GM23338 (cell line): ENCODE measurements at regions not wholly inside any gene's neighbourhood (a gene's known extent, or its start where the extent isn't known, plus 50 kb on each side); places are given as distances from the start of the nearest gene placed in this dataset.

ENCODE experiments used
- ETS1 ChIP-seq: IDR thresholded peaks from 2 replicates; pipeline ENCODE4 v1.6.1; 2016; ENCODE audit warnings: antibody characterized with exemption
- EZH2 ChIP-seq: fragments of 200-600 bp; sonication (generic); IDR thresholded peaks from one replicate; pipeline ENCODE4 v1.8.0; 2017; ENCODE audit warnings: antibody characterized with exemption, mild to moderate bottlenecking, low read depth; ENCODE audit not compliant: unreplicated experiment
- EZH2phosphoT487 ChIP-seq: fragments of 200-600 bp; sonication (generic); IDR thresholded peaks from one replicate; pipeline ENCODE4 v1.8.1; 2018; ENCODE audit warnings: antibody characterized with exemption; ENCODE audit not compliant: unreplicated experiment
- REST ChIP-seq: IDR thresholded peaks from one replicate; pipeline ENCODE4 v1.6.1; 2018; ENCODE audit warnings: antibody characterized with exemption; ENCODE audit not compliant: unreplicated experiment
- STAT1 ChIP-seq: IDR thresholded peaks from one replicate; pipeline ENCODE4 v1.6.1; 2016; ENCODE audit warnings: antibody characterized with exemption; ENCODE audit not compliant: unreplicated experiment
- ZNF331 ChIP-seq: fragments of 250-450 bp; sonication (Bioruptor Pico); IDR thresholded peaks from 2 replicates; pipeline ENCODE4 v1.5.0; 2020; ENCODE audit warnings: low read depth, mild to moderate bottlenecking, moderate library complexity
- ZNF462 ChIP-seq: fragments of 250-450 bp; sonication (Bioruptor Pico); IDR thresholded peaks from 2 replicates; pipeline ENCODE4 v1.5.0; 2020; ENCODE audit warnings: mild to moderate bottlenecking, moderate library complexity

- TF ChIP-seq ZNF462 (no peak), REST (no peak), EZH2 (no peak), EZH2phosphoT487 (no peak), ETS1 (no peak), STAT1 (no peak), ZNF331 (CRISPR knock-in tag) (no peak)
Observed at GRCh38 chr13:111960152-111960772, 106.7 kb upstream of the SOX1 start (continued).
